Forelimb muscle (tissue), 1 donor: ENCODE measurements at regions not wholly inside any gene's neighbourhood (a gene's known extent, or its start where the extent isn't known, plus 50 kb on each side); places are given as distances from the start of the nearest gene placed in this dataset.
"Not testable (repeated sequence)": the region's sequence is repeated elsewhere in the genome, so short reads cannot be mapped to it uniquely, and the experiment has no call there.

Experiments
- DNase-seq: peaks from one replicate; pipeline ENCODE4 v3.0.0-alpha.2; 2013; ENCODE audit warnings: low read depth

DNA sequence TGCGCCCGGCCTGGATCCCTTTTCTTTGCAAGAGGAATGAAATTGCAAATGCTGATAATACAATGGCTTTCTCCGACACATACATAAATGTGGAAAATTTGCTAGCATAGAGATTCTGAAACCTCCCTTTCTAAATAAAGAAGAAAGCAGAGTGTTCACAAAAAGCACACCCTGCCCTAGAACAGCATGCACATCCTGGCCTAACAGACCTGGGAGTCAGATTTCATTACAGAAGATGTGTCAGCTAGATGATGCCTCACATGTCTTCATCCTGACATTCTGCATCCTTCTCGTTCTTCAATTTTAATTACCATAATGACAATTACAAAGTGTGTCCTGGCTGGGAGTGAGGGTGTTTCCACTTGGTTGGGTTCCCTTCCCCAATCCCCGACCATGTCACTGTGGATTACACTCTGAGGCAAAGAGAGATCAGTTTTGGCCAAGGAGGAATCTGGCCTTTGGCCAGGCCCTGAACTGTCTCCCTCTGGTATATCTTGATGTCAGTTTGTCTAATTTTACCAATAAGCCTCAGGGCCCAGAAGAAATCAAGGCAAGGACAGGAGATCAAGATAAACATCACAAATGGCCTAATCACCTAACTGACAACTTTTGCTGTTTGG is 104.9 kb upstream of the SPATA12 start:
- DNase-seq = no peak

DNA sequence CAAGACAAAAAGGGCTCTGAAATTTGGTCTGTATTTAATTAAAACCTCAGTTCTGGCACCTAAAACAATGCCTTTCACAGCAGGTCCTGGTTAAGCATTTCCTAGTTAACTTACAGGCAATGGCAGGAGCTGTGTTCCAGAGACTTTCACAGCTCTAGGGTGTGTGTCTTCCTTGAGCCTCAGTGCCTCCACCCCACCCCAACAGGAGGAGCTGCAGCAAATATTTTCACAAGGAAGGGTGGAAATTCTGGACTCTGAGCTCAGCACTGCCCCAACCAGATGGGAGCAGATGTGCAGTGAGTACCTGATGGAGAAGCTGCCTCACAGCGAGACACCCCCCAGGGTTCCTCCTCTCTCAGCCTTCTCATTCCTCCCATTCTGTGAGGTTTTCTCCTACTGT is 106.3 kb upstream of the SPATA12 start:
- no peak for DNase-seq

DNA sequence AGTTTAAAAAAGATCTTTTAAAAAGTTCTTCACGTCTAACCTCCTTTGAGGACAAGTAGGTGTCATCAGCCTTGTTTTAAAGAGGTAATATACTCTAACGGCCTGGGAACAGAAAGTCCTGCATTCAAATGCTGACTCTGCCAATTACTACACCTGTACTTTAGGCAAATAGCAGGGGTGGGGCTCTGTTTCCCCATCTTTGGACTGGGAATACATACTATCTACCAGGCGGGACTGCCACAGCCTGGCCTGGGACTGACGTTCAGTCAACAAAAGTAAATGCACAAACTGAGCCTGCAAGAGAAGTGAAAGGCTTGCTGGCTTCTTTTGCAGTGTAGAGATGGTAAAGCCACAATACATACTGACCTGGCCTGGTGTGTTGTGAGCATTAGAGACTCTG is 107.6 kb upstream of the SPATA12 start:
- DNase-seq = no peak

DNA sequence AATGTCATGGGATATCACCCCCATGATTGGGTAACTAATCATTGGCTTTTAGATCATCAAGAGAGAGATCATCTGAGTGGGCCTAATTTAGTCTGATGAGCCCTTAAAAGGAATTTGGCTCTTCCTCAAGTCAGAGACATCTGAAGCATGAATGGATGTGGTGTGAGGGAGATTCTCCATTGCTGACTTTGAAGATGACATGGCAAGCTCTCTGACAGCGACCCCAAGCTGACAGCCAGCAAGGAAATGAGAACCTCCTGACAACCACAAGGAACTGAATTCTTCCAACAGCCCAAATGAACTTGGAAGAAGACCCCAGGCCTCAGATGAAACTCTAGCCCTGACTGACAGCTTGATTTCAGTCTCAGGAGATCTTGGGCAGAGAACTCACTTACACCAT is 108.4 kb upstream of the SPATA12 start:
- DNase-seq = no peak

DNA sequence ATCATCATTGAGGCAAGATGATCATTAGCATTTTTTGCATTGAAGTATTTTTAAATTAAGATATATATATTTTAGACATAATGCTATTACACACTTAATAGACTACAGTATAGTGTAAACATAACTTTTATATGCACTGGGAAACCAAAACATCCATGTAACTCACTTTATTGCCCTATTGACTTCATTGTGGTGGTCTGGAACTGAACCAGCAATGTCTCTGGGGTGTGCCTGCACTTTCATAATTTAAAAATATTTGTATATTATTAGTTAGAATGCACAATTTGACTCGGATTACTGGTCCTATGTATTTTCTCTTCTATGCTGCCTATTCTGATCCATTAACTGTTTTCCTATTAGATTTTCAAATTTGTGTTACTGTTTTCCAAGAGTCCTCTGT is 109.1 kb upstream of the SPATA12 start:
- DNase-seq = no peak

DNA sequence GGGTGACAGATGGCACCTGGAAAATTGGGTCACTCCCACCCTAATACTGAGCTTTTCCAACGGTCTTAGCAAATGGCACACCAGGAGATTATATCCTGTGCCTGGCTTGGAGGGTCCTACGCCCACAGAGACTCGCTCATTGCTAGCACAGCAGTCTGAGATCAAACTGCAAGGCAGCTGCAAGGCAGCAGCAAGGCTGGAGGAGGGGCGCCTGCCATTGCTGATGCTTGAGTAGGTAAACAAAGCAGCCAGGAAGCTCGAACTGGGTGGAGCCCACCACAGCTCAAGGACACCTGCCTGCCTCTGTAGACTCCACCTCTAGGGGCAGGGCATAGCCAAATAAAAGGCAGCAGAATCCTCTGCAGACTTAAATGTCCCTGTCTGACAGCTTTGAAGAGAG is 115.1 kb upstream of the SPATA12 start:
- DNase-seq = not testable (repeated sequence)

DNA sequence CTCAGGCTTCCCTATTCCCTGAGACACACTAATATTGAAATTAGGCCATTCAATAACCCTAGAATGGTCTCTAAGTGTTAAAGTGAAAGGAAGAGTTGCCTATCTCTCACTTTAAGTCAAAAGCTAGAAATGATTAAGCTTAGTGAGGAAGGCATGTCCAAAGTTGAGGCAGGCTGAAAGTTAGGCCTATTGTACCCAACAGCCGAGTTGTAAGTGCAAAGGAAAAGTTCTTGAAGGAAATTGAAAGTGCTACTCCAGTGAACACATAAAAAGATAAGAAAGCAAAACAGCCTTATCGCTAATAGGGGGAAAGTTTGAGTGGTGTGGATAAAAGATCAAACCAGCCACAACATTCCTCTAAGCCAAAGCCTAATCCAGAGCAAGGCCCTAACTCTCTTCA is 117.9 kb upstream of the SPATA12 start:
- no peak for DNase-seq

DNA sequence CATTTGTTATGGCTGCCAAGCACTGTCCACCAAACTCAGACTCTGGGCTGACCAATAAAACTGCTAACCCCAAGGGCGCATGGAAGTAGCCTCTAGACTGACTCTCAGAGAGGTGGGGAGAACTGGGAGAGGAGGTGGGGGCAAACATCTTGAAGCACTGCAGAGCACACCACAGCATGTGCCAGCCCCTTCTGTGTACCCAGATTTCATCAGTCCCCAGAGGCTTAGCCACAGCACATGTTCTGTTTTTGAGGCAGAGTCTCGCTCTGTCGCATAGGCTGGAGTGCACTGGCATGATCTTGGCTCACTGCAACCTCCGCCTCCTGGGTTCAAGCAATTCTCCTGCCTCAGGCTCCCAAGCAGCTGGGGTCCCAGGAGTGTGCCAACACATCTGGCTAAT is 119.5 kb upstream of the SPATA12 start:
- DNase-seq = no peak

DNA sequence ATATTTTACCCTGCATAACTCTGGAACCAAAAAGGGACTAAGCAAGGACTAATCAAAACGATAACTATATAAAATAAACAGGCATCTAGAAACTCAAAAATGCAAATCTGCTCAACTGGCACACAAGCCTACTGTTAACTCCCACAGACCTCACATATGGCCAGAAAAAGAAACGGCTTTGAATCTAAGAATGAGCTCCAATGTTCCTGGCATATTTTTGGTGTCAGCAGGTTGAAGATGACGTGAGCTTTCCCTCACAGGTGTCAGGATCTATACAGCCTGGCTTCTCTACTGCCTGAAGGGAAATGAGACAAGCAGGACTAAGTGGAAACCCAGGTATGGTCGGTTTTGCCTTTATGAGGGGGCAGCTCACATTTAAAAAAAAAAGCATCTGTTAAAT is 120.1 kb upstream of the SPATA12 start:
- no peak for DNase-seq

DNA sequence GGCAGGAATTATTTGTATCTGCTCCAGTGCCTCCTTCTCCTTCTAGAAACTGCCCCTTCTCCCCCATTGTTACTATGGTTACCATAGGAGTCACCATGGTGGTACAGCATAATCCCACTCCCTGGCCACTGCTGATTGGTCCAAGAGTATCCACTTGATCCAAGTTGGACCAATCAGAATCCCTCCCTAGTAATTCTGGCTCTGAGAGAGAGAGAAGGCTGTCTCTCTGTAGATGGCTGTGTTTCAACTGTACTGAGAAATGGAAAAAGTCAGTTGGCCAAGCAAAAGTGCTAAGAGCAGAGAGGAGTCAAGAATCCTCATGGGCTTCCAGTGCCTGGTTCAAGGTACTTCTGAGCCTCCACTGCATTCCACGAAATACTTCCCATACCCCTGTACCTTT is 120.6 kb upstream of the SPATA12 start:
- DNase-seq = peak; percentile 40

DNA sequence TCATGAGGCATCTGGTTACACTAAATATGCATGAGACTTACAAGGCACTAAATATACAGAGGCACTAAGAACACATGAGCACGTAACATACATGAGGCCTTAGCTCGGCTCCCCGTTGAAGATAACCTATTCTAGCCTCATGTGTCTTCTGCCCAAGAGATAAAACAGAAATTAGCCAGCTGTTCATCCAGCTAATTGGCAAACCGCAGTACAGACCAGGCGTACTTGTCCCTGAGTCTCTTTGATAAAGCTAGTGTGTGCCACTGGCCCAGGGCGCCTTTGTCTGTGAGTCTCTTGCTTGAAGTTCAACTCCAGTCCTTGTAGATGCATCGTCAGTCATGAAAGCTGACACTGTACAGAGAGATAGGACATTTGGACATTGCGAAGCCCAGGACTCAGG is 121.9 kb upstream of the SPATA12 start:
- no peak for DNase-seq

DNA sequence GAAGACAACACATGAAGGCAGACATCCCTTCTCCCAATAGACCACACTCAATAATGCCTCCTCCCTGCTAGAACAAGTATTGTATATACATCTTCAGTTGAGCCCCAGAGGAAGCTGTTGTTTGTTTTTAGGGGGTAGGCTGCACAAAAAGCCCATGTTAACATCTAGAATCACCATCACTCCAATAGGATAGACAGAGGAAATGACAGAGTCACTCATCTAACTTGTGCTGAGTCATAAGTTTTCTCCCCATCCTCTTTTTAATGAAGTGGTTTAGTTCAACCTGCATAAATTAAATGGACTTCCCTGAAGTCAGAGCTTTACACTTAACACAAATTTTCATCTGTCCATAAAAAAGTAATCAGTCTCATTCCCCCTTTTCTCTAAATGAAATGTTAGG is 122.9 kb upstream of the SPATA12 start:
- DNase-seq = no peak

DNA sequence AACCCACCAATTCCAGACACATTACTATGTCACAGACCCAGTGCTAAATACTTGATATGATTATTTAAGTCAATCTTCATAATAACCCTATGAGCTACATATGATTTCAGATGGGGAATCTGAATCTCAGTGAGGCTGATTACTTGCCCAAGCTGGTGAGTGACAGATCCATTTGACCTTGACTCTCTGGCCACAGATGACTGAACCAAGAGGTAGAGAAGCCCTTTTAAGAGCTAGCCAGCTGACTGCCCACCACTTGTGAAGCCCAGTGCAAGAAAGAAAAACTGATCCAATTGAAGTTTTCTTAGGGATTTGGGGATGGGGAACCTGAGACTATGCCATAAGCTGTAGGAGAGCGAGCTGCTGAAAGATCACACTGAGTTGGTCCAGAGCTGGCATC is 124.7 kb upstream of the SPATA12 start:
- DNase-seq = no peak

DNA sequence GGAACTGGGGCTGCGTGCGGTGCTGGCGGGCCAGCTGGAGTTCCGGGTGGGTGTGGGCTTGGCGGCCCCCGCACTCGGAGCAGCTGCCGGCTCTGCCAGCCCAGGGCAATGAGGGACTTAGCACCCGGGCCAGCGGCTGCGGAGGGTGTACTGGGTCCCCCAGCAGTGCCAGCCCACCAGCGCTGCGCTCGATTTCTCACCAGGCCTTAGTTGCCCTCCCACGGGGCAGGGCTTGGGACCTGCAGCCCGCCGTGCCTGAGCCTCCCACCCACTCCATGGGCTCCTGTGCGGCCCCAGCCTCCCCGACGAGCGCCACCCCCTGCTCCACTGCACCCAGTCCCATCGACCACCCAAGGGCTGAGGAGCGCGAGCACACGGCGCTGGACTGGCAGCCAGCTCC is 126.0 kb upstream of the SPATA12 start:
- DNase-seq = not testable (repeated sequence)

DNA sequence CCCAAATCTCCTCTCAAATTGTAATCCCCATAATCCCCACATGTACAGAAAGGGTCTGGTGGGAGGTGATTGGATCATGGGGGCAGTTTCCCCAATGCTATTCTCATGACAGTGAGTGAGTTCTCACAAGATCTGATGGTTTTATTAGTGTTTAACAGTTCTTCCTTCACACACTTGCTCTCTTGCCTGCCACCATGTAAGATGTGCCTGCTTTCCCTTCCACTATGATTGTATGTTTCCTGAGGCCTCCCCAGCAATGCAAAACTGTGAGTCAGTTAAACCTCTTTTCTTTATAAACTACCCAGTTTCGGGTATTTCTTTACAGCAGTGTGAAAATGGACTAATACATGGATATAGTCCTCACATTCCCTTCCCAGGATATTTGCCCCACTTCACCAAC is 126.7 kb upstream of the SPATA12 start:
- DNase-seq = no peak

DNA sequence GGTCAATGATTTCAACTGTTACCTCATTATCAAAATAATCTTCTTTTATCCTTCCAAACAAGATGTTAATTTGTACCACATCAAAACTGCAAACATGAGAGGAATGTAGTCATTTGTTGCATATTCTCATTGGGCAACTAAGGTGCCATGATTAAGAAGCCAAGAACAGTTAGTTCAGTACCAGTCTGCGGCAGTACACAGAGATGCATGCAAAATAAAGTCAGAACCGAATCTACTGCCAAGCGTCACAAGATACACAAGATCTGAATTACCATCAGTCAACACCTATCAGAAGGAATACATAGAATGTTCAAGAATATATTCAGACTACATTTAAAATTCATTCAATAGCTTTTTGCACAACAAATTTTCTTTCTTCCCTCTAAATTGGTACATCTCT is 127.6 kb upstream of the SPATA12 start:
- no peak for DNase-seq

DNA sequence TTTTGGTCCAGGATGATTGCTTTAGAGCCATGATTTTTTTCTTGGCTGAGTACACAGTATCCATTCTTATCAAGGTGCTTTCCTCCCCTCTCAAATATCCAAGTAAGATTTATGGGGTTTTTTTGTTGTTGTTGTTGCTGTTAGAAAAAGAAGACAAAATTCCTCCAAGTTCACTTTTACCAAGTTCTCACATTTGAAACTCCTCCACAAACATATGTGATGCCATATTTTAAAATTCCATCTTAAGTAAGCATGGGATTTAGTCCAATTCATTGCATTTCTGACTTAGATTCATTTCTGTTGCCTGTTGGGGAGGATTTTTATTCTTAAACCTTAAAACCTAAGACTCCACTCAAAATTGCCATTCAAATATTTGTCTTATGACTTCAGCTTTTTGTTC is 128.6 kb upstream of the SPATA12 start:
- DNase-seq = no peak

DNA sequence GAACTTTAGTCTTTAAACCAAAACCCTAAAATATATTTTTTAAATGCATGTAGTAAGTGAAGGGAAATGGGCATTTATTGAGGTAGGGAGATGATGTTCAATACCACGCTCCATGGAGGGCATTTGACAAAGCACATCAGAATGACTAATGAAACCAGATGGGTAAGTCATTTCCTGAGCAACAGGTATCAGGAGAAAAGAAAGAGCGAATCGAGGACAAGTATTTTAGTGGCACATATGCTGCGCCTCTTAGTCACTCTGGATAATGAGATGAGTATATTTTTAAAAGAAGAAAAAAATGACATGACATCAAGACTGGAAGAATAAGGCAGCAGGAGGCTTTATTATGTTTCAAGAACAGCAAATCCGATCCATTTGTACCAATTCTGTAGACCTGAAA is 129.0 kb upstream of the ARHGEF3 start:
- no peak for DNase-seq

DNA sequence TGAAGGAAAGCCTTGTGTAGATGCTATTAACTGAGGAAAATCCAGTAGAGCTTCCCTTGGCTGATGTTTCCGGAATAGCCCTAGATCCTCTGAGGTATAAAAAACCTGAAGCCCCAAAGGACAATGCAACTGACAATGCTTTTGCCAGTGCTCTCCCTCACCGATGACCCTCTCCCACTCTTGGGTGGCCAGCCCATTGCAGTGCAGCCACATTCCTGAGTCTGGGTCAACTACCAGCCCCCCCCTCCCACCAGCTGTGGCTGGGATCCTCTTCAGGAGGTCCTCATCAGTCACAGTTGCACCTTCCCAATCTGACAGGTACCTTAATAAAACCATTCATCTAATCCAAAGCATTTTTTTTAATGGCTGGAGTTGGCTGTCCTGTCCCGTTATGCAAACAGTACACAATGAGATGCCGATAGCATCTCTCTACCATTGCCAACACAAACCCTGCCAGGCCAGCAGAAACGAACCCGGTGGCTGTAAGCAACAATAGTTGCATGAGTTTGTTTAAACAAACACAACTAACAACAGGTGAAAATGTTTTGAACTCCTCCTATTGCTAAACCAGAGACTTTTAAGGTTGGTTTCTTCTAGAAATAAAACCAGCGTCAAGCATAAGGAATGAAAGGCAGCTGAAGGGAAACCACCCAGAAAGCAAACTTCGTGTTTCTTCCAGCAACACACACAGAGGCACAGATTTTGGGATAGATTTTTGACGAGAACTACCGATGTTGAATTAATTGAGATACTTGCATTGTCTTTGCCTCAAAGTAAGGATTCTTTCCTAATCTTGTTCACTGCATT is 128.3 kb upstream of the ARHGEF3 start:
- no peak for DNase-seq

DNA sequence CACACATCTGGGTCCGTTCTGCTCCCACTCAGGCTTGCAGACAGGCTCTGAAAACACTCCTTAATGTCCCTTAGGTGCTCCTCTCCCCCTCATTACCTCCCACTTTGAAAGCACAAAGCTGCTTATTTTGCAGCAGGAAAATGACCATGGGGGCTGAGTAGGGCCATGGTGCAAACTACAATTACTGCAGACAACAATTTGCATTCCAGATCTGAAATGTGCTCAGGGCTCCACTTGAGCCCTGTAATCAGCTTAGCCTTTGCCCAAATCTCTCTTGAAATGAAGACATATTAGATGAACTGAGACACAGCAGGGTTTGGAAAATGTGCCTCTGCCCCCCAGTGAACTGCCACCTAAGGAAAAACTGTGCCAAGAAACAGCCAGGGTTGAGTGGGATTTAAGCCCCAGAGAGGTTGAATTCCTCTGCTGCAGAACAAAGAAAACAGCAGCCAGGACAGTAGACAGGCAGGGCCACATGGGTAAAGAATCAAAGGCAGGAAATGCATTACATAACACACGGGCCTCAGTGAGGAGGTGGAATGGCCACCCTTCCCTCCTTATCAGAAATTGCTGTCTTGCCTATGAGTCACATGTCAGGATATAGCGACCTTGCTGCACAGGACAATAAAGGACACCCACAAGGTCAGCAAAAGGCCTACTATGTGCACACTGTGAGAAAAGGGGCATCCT is 126.8 kb upstream of the ARHGEF3 start:
- no peak for DNase-seq

DNA sequence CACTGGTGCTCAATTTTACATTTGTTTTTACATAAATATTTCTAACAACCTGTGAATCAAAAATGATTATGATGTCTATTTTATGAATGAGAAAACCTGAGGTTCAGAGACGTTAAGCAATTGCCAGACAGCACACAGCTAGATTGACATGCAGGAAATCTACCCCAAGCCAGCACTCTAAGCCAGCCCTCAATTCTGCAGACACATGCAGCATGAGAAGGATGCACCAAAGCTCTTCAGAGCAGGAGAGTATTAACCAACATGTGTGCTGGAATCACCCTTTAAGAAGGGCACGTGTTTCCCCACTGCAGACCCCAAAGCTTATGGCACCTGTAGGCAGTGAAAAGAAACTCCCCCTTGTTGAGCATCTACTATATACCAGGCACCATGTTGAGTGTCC is 126.1 kb upstream of the ARHGEF3 start:
- no peak for DNase-seq

DNA sequence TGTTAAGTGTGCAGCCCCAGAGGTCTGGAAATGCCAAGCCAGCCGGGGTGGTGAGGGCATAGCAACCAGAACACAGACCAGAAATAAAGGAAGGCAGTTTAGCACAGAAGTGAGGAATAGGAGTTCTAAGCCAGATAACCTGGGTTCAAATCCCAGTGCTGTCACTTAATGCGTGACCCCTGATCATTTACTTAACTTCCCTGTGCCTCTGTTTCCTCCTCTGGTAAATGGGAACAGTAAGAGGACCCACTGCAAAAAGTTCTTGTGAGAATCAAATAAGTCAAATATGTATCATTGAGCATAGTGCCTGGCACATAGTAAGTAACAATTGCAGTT is 125.2 kb upstream of the ARHGEF3 start:
- no peak for DNase-seq

DNA sequence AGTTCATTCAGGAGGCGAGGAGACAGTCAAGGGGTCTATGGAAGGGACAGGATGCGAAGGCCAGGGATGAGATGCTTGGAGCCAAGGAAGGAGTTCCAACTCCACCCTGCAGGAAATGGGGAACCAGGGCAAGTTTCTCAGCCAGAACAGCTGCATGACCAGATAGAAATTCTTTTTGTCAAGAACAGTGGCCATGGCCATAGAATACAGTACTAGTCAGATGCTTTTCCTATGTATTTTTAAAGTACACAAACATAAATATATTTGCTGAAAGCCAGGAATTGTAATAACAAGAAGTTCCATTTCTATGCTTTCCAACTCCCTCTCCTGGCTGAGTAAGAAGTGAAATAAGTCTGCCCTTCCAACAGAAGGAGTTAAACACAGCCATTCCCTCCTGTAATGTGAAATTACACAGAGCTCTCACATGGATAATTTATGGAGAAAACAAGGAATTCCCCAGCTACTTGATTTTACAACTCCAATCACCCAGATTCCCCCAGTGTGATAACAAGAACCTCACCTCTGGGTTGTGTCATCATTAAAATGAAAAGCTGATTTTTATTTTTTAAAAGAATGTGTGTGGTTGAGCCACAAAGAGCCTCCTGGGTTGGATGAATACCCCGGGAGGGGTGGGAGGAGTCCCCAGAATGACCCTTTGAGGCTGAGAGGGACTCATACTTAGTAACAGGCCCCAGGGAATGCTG is 124.6 kb upstream of the ARHGEF3 start:
- DNase-seq = no peak
